GM19240 (cell line): ENCODE measurements at regions not wholly inside any gene's neighbourhood (a gene's known extent, or its start where the extent isn't known, plus 50 kb on each side); places are given as distances from the start of the nearest gene placed in this dataset.
"Not testable (repeated sequence)": the region's sequence is repeated elsewhere in the genome, so short reads cannot be mapped to it uniquely, and the experiment has no call there.

Experiments used
- DNase-seq: peaks from one replicate; pipeline ENCODE4 v3.0.0; 2011; ENCODE audit warnings: low spot score; ENCODE audit not compliant: insufficient read length

DNA sequence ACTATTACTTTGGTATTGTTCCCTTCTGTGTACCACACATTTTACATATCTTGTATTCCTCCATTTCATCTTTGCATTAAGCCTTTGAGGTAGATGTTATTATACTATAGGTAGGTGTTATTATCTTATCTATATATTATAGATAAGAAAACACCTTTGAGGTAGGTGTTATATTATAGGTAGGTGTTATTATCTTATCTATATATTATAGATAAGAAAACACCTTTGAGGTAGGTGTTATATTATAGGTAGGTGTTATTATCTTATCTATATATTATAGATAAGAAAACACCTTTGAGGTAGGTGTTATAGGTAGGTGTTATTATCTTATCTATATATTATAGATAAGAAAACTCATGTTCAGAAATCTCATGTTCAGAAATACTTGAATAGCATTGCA is 187.0 kb upstream of the USP15 start:
- not testable (repeated sequence) for DNase-seq

DNA sequence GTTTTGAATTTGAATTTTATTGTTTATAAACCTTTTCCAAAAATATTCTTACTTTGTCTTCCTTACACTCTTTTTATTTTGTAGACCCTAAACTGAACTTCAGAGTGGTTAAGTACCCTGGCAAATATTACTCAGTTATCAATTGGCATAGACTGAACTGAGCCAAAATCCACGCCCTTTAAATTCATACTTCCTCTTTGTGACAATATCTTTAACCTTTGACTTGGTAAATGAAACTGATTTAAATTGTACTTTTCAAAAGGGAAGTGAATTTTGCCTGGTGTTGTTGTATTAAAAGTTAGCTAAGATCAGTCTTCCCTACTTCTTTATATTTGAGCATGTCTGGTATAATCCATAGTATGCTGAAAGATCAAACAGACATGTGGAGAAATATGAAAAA is 184.3 kb upstream of the USP15 start:
- DNase-seq = no peak

- no peak for DNase-seq
Observed at GRCh38 chr12:62078020-62078419, 182.2 kb upstream of the USP15 start.

- no peak for DNase-seq
Observed at GRCh38 chr12:62082448-62082847, 177.8 kb upstream of the USP15 start.

- DNase-seq = no peak
Observed at GRCh38 chr12:62098132-62098531, 162.1 kb upstream of the USP15 start.

- DNase-seq = no peak
Observed at GRCh38 chr12:62103748-62104147, 156.5 kb upstream of the USP15 start.

GRCh38 chr12:62106547-62107185 is 153.5 kb upstream of the USP15 start:
- no peak for DNase-seq

DNA sequence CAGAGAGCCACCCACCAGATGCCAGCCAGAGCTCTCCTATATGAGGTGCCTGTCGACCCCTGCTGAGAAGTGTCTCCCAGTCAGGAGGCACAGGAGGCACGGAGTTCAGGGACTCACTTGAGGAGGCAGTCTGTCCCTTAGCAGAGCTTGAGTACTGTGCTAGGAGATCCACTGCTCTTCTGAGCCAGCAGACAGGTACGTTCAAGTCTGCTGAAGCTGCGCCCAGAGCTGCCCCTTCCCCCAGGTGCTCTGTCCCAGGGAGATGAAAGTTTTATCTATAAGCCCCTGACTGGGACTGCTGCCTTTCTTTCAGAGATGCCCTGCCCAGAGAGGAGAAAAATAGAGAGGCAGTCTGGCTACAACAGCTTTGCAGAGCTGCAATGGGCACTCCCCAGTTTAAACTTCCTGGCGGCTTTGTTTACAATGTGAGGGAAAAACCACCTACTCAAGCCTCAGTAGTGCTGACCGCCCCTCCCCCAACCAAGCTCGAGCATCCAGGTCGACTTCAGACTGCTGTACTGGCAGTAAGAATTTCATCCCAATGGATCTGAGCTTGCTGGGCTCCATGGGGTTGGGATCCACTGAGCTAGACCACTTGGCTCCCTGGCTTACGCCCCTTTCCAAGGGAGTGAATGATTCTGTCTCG is 146.7 kb upstream of the USP15 start:
- DNase-seq = no peak

DNA sequence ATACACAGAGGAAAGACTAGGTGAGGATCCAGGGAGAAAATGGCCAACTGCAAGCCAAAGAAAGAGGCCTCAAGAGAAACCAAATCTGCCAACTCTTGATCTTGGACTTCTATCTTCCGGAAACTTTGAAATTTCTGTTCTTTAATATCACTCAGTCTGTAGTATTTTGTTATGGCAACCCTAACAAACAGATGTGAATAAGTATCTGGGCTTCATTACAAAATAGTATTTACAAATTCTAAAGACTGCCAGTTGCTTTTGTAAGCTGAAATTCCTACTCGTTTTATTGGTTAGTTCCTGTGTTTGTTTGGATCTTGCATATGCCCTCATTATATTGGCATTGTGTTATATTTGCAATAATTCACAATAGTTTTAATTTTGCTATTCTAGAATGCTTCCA is 143.2 kb upstream of the USP15 start:
- DNase-seq = no peak

DNA sequence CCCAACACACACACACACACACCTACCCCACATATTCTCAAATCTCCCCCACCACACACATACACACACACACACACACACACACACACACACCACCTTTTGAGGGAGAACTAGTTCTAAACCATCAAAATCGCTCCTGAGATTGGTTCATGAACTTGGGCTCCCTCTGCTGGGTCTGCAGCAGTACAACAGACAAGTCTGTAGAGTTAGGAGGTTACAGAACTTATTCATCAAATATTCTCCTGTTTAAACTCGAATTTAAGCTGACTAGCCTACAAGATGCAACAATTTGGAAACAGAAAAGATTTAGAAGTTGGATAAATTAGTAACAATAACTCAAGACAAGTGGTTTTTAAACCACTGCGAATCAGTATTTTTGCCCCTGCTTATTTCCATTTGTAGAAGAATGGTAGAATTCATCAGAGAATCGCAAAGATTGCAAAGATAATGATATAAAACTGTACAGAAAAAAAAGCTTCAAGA is 136.4 kb upstream of the USP15 start:
- no peak for DNase-seq

GRCh38 chr12:62127516-62127915 is 132.7 kb upstream of the USP15 start:
- no peak for DNase-seq

- DNase-seq = no peak
Observed at GRCh38 chr12:62128175-62128975, 131.8 kb upstream of the USP15 start.

- no peak for DNase-seq
Observed at GRCh38 chr12:62129291-62129690, 130.9 kb upstream of the USP15 start.

- no peak for DNase-seq
Observed at GRCh38 chr12:62130402-62130801, 129.8 kb upstream of the USP15 start.

DNA sequence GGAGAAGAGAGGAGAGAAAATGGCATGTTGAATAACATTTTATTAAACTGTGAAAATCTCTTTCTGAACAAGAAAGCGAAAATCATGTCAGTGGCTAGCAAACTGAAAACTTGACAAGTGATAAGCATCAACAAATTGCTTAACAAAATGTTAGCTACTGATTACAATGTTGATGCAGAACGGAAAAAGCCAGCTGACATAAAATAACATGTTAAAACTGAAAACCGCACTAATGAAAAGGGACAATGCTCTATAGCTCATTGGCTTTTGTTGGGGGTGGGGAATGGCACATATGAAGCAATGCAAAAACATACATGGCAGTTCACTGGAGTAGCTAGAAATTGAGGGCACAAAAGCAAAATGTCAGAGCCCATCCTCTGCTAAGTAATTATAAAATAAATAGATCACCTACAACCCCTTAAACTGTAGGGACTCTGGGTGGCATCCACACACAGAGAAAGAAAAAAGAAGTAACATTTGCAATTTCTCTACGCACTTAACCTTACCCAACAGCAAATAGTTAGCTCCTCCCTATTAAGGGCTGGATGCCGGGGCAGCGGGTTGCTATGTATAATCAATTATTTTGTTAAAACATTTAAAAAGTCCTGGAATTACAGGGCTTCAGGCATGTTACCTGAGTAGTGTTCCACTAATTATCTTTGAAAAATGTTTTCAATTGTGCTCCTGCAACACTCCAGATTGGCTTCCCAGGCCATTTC is 129.2 kb upstream of the USP15 start:
- no peak for DNase-seq

DNA sequence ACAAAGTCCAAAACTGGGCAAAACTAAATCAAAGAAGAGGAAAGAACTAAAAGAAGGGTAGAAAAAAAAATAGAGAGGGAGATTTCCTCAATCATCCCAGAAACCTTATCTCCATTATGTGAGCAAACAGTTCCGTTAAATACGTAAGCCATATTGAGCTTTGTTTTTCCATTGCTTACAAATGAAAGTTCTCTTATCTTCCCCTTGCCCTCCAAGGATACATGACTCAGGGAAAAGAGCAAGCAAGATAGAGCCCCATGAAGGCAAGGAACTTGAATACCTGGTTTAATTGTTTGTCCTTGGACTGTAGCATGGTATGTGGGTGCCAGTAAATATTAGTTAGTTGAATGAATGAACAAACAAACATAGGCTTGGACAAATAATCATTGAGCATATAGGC is 126.8 kb upstream of the USP15 start:
- no peak for DNase-seq

DNA sequence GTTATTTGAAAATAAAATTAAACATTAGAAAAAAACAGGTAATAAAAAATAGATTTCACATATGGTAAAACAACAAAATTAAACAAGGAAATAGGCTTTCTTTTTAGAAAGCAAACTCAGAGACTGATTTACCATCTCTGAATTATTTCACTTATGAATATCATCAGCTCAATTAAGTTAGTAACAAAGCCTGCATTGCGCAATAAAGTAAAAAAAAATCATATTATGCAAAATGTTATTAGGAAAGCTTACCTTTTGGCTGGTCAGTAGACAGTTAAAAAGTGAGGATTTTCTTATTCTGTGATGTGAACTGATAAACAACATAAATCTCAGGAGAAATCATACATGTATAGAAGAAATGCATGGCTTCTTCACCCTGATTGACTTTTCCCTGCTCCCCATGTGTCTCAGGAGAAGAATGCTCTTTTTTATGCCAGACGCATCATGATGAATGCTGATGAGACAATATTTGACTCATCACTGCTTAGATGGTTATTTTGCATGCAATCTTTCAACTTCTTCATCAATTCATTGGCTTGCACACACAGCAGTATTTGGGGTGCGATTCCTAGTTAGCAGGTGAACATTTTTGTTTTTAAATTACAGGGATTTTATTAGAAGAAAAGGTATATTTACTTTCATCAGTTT is 124.5 kb upstream of the USP15 start:
- no peak for DNase-seq

GRCh38 chr12:62136496-62136895 is 123.7 kb upstream of the USP15 start:
- DNase-seq = no peak

- no peak for DNase-seq
Observed at GRCh38 chr12:62138527-62138926, 121.7 kb upstream of the USP15 start.

DNA sequence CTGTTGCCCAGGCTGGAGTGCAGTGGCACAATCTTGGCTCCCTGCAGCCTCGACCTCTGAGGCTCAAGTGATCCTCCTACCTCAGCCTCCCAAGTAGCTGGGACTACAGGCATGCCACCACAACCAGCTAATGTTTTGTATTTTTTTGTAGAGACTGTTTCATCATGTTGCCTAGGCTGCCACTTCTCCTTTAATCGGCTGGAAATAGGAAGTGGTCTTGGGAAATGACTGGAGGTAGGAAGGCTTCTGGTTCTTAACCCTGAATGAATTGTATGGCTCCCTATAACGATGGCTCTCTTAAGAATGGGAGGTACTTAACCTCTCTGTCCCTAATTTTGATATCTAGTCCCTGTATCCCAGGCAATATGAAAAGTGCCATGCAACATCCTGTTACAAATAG is 113.9 kb upstream of the USP15 start:
- DNase-seq = no peak

DNA sequence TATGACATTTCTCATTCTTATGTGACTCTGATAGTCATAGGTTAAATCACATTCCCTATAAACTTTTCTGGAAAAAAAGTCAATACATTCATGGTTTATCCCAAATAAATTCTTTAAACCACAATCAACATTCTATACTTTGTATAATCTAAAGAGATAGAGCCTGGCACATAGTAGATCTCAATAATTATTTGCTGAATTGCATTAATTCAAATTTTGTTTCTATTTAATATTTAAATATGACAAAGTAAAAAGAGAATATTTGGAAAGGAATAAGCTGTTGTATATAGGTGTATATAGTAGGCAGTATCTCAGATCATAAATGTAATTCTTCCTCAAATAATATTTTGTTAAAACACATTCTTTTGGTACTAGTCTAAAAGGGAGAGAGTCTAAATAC is 102.2 kb upstream of the USP15 start:
- DNase-seq = no peak
